Astrocyte (in vitro differentiated cells and primary cell): ENCODE measurements at regions not wholly inside any gene's neighbourhood (a gene's known extent, or its start where the extent isn't known, plus 50 kb on each side); places are given as distances from the start of the nearest gene placed in this dataset.

Source experiments
- CTCF ChIP-seq: IDR thresholded peaks from 2 replicates; pipeline ENCODE4 v1.5.1; 2011; ENCODE audit warnings: low read depth, mild to moderate bottlenecking, inconsistent platforms, low read length, moderate library complexity; ENCODE audit not compliant: insufficient read depth
- EZH2 ChIP-seq: IDR thresholded peaks from 2 replicates; pipeline ENCODE4 v1.6.1; 2012; ENCODE audit warnings: mild to moderate bottlenecking, low read length, inconsistent platforms; ENCODE audit not compliant: insufficient read depth

- TF ChIP-seq CTCF (no peak), EZH2 (no peak)
Measured at GRCh38 chr5:8869932-8870331, 675.9 kb downstream of the SEMA5A start.
